HG02943 (cell line): ENCODE measurements at regions not wholly inside any gene's neighbourhood (a gene's known extent, or its start where the extent isn't known, plus 50 kb on each side); places are given as distances from the start of the nearest gene placed in this dataset.

Experiments used
- ATAC-seq: cut with Tn5 transposase; IDR thresholded peaks from one replicate; pipeline ENCODE4 v1.9.1; 2021; ENCODE audit warnings: mild to moderate bottlenecking, low read depth, moderate library complexity; ENCODE audit not compliant: unreplicated experiment

- no peak for ATAC-seq
Measured at GRCh38 chr2:7281231-7282201, 364.3 kb downstream of the RNF144A start.

GRCh38 chr2:7286120-7286519, 368.9 kb downstream of the RNF144A start:
- no peak for ATAC-seq

GRCh38 chr2:7288484-7288883, 371.3 kb downstream of the RNF144A start:
- ATAC-seq, result no peak

- ATAC-seq, result no peak
Measured at GRCh38 chr2:7289697-7290096, 372.5 kb downstream of the RNF144A start.

GRCh38 chr2:7292154-7292691, 375.0 kb downstream of the RNF144A start:
- no peak for ATAC-seq

GRCh38 chr2:7309582-7309981, 392.4 kb downstream of the RNF144A start:
- ATAC-seq, result no peak

- ATAC-seq, result no peak
Measured at GRCh38 chr2:7324706-7325105, 407.5 kb downstream of the RNF144A start.

GRCh38 chr2:7325186-7325585, 408.0 kb downstream of the RNF144A start:
- no peak for ATAC-seq

- no peak for ATAC-seq
Measured at GRCh38 chr2:7329465-7329864, 412.3 kb downstream of the RNF144A start.

- no peak for ATAC-seq
Measured at GRCh38 chr2:7333189-7333765, 416.1 kb downstream of the RNF144A start.

GRCh38 chr2:7333960-7334493, 416.8 kb downstream of the RNF144A start:
- ATAC-seq, result no peak

- ATAC-seq, result no peak
Measured at GRCh38 chr2:7338961-7339360, 421.7 kb downstream of the RNF144A start.

- no peak for ATAC-seq
Measured at GRCh38 chr2:7346336-7346735, 429.1 kb downstream of the RNF144A start.

GRCh38 chr2:7348761-7349160, 431.5 kb downstream of the RNF144A start:
- ATAC-seq, result no peak

GRCh38 chr2:7352191-7352590, 435.0 kb downstream of the RNF144A start:
- no peak for ATAC-seq

GRCh38 chr2:7353571-7353970, 436.4 kb downstream of the RNF144A start:
- no peak for ATAC-seq

- ATAC-seq, result no peak
Measured at GRCh38 chr2:7355781-7356180, 438.6 kb downstream of the RNF144A start.

GRCh38 chr2:7356909-7357584, 439.8 kb downstream of the RNF144A start:
- no peak for ATAC-seq

- no peak for ATAC-seq
Measured at GRCh38 chr2:7357993-7358392, 440.8 kb downstream of the RNF144A start.

GRCh38 chr2:7358865-7359447, 441.7 kb downstream of the RNF144A start:
- ATAC-seq, result no peak
